Ishikawa (cell line): ENCODE measurements at regions not wholly inside any gene's neighbourhood (a gene's known extent, or its start where the extent isn't known, plus 50 kb on each side); places are given as distances from the start of the nearest gene placed in this dataset.

Source experiments
- CEBPB ChIP-seq: IDR thresholded peaks from 2 replicates; pipeline ENCODE4 v1.6.1; 2012
- CREB1 ChIP-seq: IDR thresholded peaks from 2 replicates; pipeline ENCODE4 v1.6.1; 2012; ENCODE audit warnings: low read depth
- EGR1 ChIP-seq: IDR thresholded peaks from 2 replicates; pipeline ENCODE4 v1.6.1; 2012
- EP300 ChIP-seq: IDR thresholded peaks from 2 replicates; pipeline ENCODE4 v1.6.1; 2012; ENCODE audit warnings: borderline replicate concordance
- FOXM1 ChIP-seq: IDR thresholded peaks from 2 replicates; pipeline ENCODE4 v1.6.1; 2012; ENCODE audit warnings: low read depth, borderline replicate concordance
- MAX ChIP-seq: IDR thresholded peaks from 2 replicates; pipeline ENCODE4 v1.6.1; 2012
- NFIC ChIP-seq: IDR thresholded peaks from 2 replicates; pipeline ENCODE4 v1.6.1; 2012
- RAD21 ChIP-seq: IDR thresholded peaks from 2 replicates; pipeline ENCODE4 v1.6.1; 2012; ENCODE audit warnings: low read depth
- REST ChIP-seq: IDR thresholded peaks from 2 replicates; pipeline ENCODE4 v1.6.1; 2012; ENCODE audit warnings: low read depth, mild to moderate bottlenecking
- TAF1 ChIP-seq: IDR thresholded peaks from 2 replicates; pipeline ENCODE4 v1.6.1; 2012; ENCODE audit warnings: low read depth, mild to moderate bottlenecking
- TCF12 ChIP-seq: IDR thresholded peaks from 2 replicates; pipeline ENCODE4 v1.6.1; 2012; ENCODE audit warnings: low read depth
- TEAD4 ChIP-seq: IDR thresholded peaks from 2 replicates; pipeline ENCODE4 v1.6.1; 2012
- USF1 ChIP-seq: IDR thresholded peaks from 2 replicates; pipeline ENCODE4 v1.6.1; 2012
- YY1 ChIP-seq: IDR thresholded peaks from 2 replicates; pipeline ENCODE4 v1.6.1; 2012; ENCODE audit warnings: low read depth
- ZBTB7A ChIP-seq: IDR thresholded peaks from 2 replicates; pipeline ENCODE4 v1.6.1; 2012; ENCODE audit warnings: low read depth

GRCh38 chr13:80977168-80977567 lies 636.2 kb upstream of the SPRY2 start:
- no peak for TF ChIP-seq TEAD4
- no peak for TF ChIP-seq USF1
- no peak for TF ChIP-seq ZBTB7A
- no peak for TF ChIP-seq CEBPB
- TF ChIP-seq TAF1: no peak
- no peak for TF ChIP-seq NFIC
- TF ChIP-seq REST: no peak
- TF ChIP-seq TCF12: no peak
- TF ChIP-seq EGR1: no peak
- no peak for TF ChIP-seq CREB1
- TF ChIP-seq EP300: no peak
- no peak for TF ChIP-seq FOXM1
- TF ChIP-seq MAX: no peak
- TF ChIP-seq YY1: no peak
- TF ChIP-seq RAD21: no peak

- TF ChIP-seq USF1: no peak
Observed at GRCh38 chr13:80975903-80976302, 635.0 kb upstream of the SPRY2 start.

GRCh38 chr13:80973721-80974120 lies 632.8 kb upstream of the SPRY2 start:
- TF ChIP-seq CREB1: no peak
- no peak for TF ChIP-seq TEAD4
- TF ChIP-seq EGR1: no peak
- no peak for TF ChIP-seq TCF12
- TF ChIP-seq ZBTB7A: no peak
- TF ChIP-seq MAX: no peak
- no peak for TF ChIP-seq NFIC
- no peak for TF ChIP-seq USF1

GRCh38 chr13:80972857-80973478 lies 632.0 kb upstream of the SPRY2 start:
- no peak for TF ChIP-seq TEAD4

- TF ChIP-seq TEAD4 (no peak), YY1 (no peak), TCF12 (no peak)
Observed at GRCh38 chr13:80965097-80965496, 624.2 kb upstream of the SPRY2 start.

- no peak for TF ChIP-seq TAF1
- TF ChIP-seq NFIC: no peak
- TF ChIP-seq YY1: no peak
- no peak for TF ChIP-seq REST
- TF ChIP-seq EGR1: no peak
- TF ChIP-seq TEAD4: no peak
- no peak for TF ChIP-seq CEBPB
- no peak for TF ChIP-seq TCF12
- no peak for TF ChIP-seq MAX
- no peak for TF ChIP-seq FOXM1
- no peak for TF ChIP-seq ZBTB7A
- TF ChIP-seq CREB1: no peak
- TF ChIP-seq EP300: no peak
- no peak for TF ChIP-seq RAD21
- no peak for TF ChIP-seq USF1
Observed at GRCh38 chr13:80962855-80963254, 621.9 kb upstream of the SPRY2 start.
